ENCODE measurements at regions not wholly inside any gene's neighbourhood (a gene's known extent, or its start where the extent isn't known, plus 50 kb on each side); places are given as distances from the start of the nearest gene placed in this dataset.

GRCh38 chr4:129543299-129543698, 447.3 kb downstream of the C4orf33 start:
- no peak for TF ChIP-seq CTCF (IDR thresholded peaks at IDR 0.05)
- Histone ChIP-seq H3K36me3 (no peaks in the 10 kb centered on the region), H3K9me3 (no peaks in the 10 kb centered on the region), H3K27ac (no peak overlapping the region), H3K4me3 (no peak overlapping the region), H3K4me1 (peaks cover 6% of the 10 kb centered on the region), H3K27me3 (ENCODE audit: low read depth) (no peaks in the 10 kb centered on the region)
- DNase-seq (no peak), ATAC-seq (peak; percentile 90 to 96)
- intact Hi-C loops (cut with DNase I): no loop called here

- Histone ChIP-seq H3K4me3 (no peak overlapping the region), H3K36me3 (no peaks in the 10 kb centered on the region), H3K9me3 (no peaks in the 10 kb centered on the region), H3K4me1 (peaks cover 6% of the 10 kb centered on the region), H3K27me3 (ENCODE audit: low read depth) (no peaks in the 10 kb centered on the region), H3K27ac (no peak overlapping the region)
- intact Hi-C loops (cut with DNase I): no loop called here
- ATAC-seq (peak; percentile 71 to 81), DNase-seq (peak; percentile 73)
- TF ChIP-seq CTCF (IDR thresholded peaks at IDR 0.05): no peak
These were observed 449.8 kb downstream of the C4orf33 start for GRCh38 chr4:129545599-129546278.

GRCh38 chr4:129546531-129546930, 450.6 kb downstream of the C4orf33 start:
- Histone ChIP-seq H3K4me3 (no peak overlapping the region), H3K27ac (no peak overlapping the region), H3K36me3 (no peaks in the 10 kb centered on the region), H3K9me3 (no peaks in the 10 kb centered on the region), H3K4me1 (peaks cover 6% of the 10 kb centered on the region), H3K27me3 (ENCODE audit: low read depth) (no peaks in the 10 kb centered on the region)
- ATAC-seq: no peak
- no peak for TF ChIP-seq CTCF (IDR thresholded peaks at IDR 0.05)
- no peak for DNase-seq
- intact Hi-C loops (cut with DNase I): no loop called here

GRCh38 chr4:129550281-129550785, 454.4 kb downstream of the C4orf33 start:
- Histone ChIP-seq H3K9me3 (no peaks in the 10 kb centered on the region), H3K27me3 (ENCODE audit: low read depth) (no peaks in the 10 kb centered on the region), H3K27ac (no peak overlapping the region), H3K36me3 (no peaks in the 10 kb centered on the region), H3K4me1 (peaks cover 6% of the 10 kb centered on the region), H3K4me3 (no peak overlapping the region)
- no peak for TF ChIP-seq CTCF (IDR thresholded peaks at IDR 0.05)
- DNase-seq (no peak), ATAC-seq (peak in 1 of 2 donors; percentile 11)
- intact Hi-C loops (cut with DNase I): no loop called here

- Histone ChIP-seq H3K27me3 (ENCODE audit: low read depth) (no peaks in the 10 kb centered on the region), H3K36me3 (no peaks in the 10 kb centered on the region), H3K9me3 (no peaks in the 10 kb centered on the region), H3K27ac (no peak overlapping the region), H3K4me3 (no peak overlapping the region), H3K4me1 (no peaks in the 10 kb centered on the region)
- no peak for DNase-seq
- no peak for TF ChIP-seq CTCF (IDR thresholded peaks at IDR 0.05)
- ATAC-seq: no peak
- intact Hi-C loops (cut with DNase I): no loop called here
These were observed 465.3 kb downstream of the C4orf33 start for GRCh38 chr4:129561280-129561679.

All from lower lobe of right lung (tissue), 2 donors.